ENCODE measurements at regions not wholly inside any gene's neighbourhood (a gene's known extent, or its start where the extent isn't known, plus 50 kb on each side); places are given as distances from the start of the nearest gene placed in this dataset.

- TF ChIP-seq CTCF (IDR thresholded peaks at IDR 0.05) (no peak), POLR2A (IDR thresholded peaks at IDR 0.05) (no peak)
These were observed 396.3 kb downstream of the SETD4 start for GRCh38 chr21:35663856-35664606.

Data from heart left ventricle (tissue), 13 donors.